Nephron progenitor cell (in vitro differentiated cells): ENCODE measurements at regions not wholly inside any gene's neighbourhood (a gene's known extent, or its start where the extent isn't known, plus 50 kb on each side); places are given as distances from the start of the nearest gene placed in this dataset.
"Not testable (repeated sequence)": the region's sequence is repeated elsewhere in the genome, so short reads cannot be mapped to it uniquely, and the experiment has no call there.

Experiments used
- DNase-seq: peaks from one replicate; pipeline ENCODE4 v3.0.0; 2021
- H3K27ac Mint-ChIP-seq: 2 replicates; pipeline ENCODE4 v1.8.0; 2021; ENCODE audit warnings: mild to moderate bottlenecking, moderate library complexity, mixed read lengths
- H3K27me3 Mint-ChIP-seq: 2 replicates; pipeline ENCODE4 v1.8.0; 2021; ENCODE audit warnings: mild to moderate bottlenecking, low read depth, mixed read lengths; ENCODE audit not compliant: poor library complexity
- H3K36me3 Mint-ChIP-seq: 2 replicates; pipeline ENCODE4 v1.8.0; 2021; ENCODE audit warnings: low read depth, mixed read lengths
- H3K4me1 Mint-ChIP-seq: 2 replicates; pipeline ENCODE4 v1.8.0; 2021; ENCODE audit warnings: mixed read lengths
- H3K4me3 Mint-ChIP-seq: 2 replicates; pipeline ENCODE4 v1.8.0; 2021; ENCODE audit warnings: mild to moderate bottlenecking, moderate library complexity, mixed read lengths
- H3K9me3 Mint-ChIP-seq: 2 replicates; pipeline ENCODE4 v1.8.0; 2021; ENCODE audit warnings: mild to moderate bottlenecking, moderate library complexity, mixed read lengths
- TF ChIP-seq, protein P1 (sequence below): fragments of 200-600 bp; sonication (generic); IDR thresholded peaks from 2 replicates; pipeline ENCODE4 v1.5.0; 2021; ENCODE audit warnings: antibody characterized with exemption

GRCh38 chr1:30213936-30214335, 509.4 kb downstream of the MATN1 start:
- Mint-ChIP-seq H3K4me1 (peaks cover 11% of the 10 kb centered on the region), H3K36me3 (no peaks in the 10 kb centered on the region)

GRCh38 chr1:30207962-30208361, 515.4 kb downstream of the MATN1 start:
- not testable (repeated sequence) for H3K27me3 Mint-ChIP-seq, H3K4me3 Mint-ChIP-seq, H3K36me3 Mint-ChIP-seq, H3K27ac Mint-ChIP-seq, H3K4me1 Mint-ChIP-seq, H3K9me3 Mint-ChIP-seq, DNase-seq

More at GRCh38 chr1:30213936-30214335, 509.4 kb downstream of the MATN1 start:
- no peak for DNase-seq
- TF ChIP-seq, protein P1, sequence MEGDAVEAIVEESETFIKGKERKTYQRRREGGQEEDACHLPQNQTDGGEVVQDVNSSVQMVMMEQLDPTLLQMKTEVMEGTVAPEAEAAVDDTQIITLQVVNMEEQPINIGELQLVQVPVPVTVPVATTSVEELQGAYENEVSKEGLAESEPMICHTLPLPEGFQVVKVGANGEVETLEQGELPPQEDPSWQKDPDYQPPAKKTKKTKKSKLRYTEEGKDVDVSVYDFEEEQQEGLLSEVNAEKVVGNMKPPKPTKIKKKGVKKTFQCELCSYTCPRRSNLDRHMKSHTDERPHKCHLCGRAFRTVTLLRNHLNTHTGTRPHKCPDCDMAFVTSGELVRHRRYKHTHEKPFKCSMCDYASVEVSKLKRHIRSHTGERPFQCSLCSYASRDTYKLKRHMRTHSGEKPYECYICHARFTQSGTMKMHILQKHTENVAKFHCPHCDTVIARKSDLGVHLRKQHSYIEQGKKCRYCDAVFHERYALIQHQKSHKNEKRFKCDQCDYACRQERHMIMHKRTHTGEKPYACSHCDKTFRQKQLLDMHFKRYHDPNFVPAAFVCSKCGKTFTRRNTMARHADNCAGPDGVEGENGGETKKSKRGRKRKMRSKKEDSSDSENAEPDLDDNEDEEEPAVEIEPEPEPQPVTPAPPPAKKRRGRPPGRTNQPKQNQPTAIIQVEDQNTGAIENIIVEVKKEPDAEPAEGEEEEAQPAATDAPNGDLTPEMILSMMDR: no peak
- H3K4me3 Mint-ChIP-seq: no peak overlapping the region
- peaks cover 8% of the 10 kb centered on the region for H3K27me3 Mint-ChIP-seq
- H3K9me3 Mint-ChIP-seq: no peaks in the 10 kb centered on the region
- no peak overlapping the region for H3K27ac Mint-ChIP-seq

GRCh38 chr1:30206631-30207030, 516.8 kb downstream of the MATN1 start:
- H3K4me1 Mint-ChIP-seq, H3K36me3 Mint-ChIP-seq, H3K9me3 Mint-ChIP-seq, DNase-seq, H3K27me3 Mint-ChIP-seq, H3K4me3 Mint-ChIP-seq, H3K27ac Mint-ChIP-seq: not testable (repeated sequence)

GRCh38 chr1:30204916-30205315, 518.5 kb downstream of the MATN1 start:
- DNase-seq, H3K27me3 Mint-ChIP-seq, H3K36me3 Mint-ChIP-seq, H3K4me3 Mint-ChIP-seq, H3K4me1 Mint-ChIP-seq, H3K27ac Mint-ChIP-seq: not testable (repeated sequence)
- H3K9me3 Mint-ChIP-seq: peaks cover 21% of the 10 kb centered on the region

DNA sequence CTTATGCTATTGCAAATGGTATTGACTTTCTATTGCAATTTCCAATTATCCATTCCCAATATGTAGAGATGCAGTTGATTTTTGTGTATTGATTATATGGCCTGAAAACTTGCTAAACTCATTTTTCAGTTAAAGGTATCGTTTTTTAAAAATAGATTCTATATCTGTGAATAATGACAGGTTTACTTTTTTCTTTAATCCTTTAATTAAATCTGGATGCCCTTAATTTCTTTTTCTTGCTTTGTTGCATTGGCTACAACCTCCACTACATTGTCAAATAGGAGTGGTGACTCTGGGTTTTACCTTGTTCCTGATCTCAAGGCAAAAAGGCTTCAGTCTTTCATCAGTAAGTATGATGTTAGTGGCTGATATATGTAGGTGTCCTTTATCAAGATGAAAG, 522.4 kb downstream of the MATN1 start:
- H3K4me3 Mint-ChIP-seq: no peak overlapping the region
- peaks cover 11% of the 10 kb centered on the region for H3K27me3 Mint-ChIP-seq
- peaks cover 21% of the 10 kb centered on the region for H3K9me3 Mint-ChIP-seq
- peaks cover 34% of the 10 kb centered on the region for H3K4me1 Mint-ChIP-seq
- H3K27ac Mint-ChIP-seq: no peak overlapping the region
- H3K36me3 Mint-ChIP-seq: no peaks in the 10 kb centered on the region
- DNase-seq: no peak
- TF ChIP-seq, protein P1: no peak

- TF ChIP-seq, protein P1: no peak
- Mint-ChIP-seq H3K9me3 (peaks cover 21% of the 10 kb centered on the region), H3K4me1 (peaks cover 40% of the 10 kb centered on the region), H3K27me3 (peaks cover 11% of the 10 kb centered on the region), H3K36me3 (no peaks in the 10 kb centered on the region), H3K4me3 (no peak overlapping the region), H3K27ac (no peak overlapping the region)
- no peak for DNase-seq
These were observed 523.2 kb downstream of the MATN1 start for GRCh38 chr1:30200161-30200560.

DNA sequence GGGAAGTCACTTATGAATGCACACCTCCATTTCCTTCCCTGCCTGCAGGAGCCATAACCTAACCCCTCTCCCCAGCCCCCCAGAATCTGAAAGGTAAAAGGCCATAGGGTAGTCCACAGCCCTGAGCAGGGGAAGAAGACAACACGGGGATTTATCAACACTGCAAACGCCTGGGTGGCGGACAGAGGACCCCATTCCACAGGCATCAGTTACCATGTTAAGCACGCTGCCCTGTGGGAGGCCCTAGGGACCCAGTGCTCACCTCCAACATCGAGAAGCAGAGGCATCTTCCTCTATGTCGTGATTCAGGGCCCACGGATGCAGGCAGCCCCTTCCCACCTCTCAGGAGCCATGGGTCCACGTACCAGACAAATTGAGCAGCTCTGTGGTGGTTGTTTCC, 523.8 kb downstream of the MATN1 start:
- no peaks in the 10 kb centered on the region for H3K36me3 Mint-ChIP-seq
- TF ChIP-seq, protein P1: no peak
- peaks cover 21% of the 10 kb centered on the region for H3K9me3 Mint-ChIP-seq
- H3K4me1 Mint-ChIP-seq: peaks cover 46% of the 10 kb centered on the region
- H3K4me3 Mint-ChIP-seq: no peak overlapping the region
- H3K27me3 Mint-ChIP-seq: peaks cover 11% of the 10 kb centered on the region
- DNase-seq: no peak
- no peak overlapping the region for H3K27ac Mint-ChIP-seq
